Testis (tissue), 2 donors: ENCODE measurements at regions not wholly inside any gene's neighbourhood (a gene's known extent, or its start where the extent isn't known, plus 50 kb on each side); places are given as distances from the start of the nearest gene placed in this dataset.

ENCODE experiments used
- POLR2A ChIP-seq: fragments of 450-650 bp; IDR thresholded peaks from one replicate; pipeline ENCODE4 v1.6.1; 2017; ENCODE audit warnings: antibody characterized with exemption, mild to moderate bottlenecking, moderate library complexity
- TF ChIP-seq, protein P1 (sequence below), 3 experiments: fragments of 450-650 bp in 2 of 3; fragments of 200-600 bp in 1 of 3; sonication (generic) in 1 of 3; IDR thresholded peaks; one replicate each; pipeline ENCODE4 v1.5.1; 2016 to 2019; ENCODE audit warnings: antibody characterized with exemption in 3 of 3, mild to moderate bottlenecking in 2 of 3, moderate library complexity in 1 of 3

DNA sequence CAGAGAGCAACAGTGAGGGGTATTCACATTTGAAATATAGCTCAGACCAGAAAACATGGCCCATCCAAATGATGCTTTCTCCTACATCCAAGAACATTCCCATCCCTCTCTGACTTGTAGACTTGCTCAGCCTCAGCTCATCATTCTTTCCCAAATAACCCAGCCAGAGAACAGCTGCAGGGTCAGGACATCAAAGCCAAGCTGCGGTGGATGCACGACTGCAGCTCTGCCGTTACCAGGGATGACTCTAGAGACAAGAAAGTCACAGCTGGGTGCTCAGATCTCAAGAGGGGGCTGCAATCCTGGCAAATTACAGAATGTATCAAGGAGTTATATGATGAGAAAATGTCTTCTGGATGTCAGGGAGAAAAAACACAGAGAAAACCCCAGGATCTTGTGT is 944.3 kb downstream of the NTRK3 start:
- TF ChIP-seq, protein P1, sequence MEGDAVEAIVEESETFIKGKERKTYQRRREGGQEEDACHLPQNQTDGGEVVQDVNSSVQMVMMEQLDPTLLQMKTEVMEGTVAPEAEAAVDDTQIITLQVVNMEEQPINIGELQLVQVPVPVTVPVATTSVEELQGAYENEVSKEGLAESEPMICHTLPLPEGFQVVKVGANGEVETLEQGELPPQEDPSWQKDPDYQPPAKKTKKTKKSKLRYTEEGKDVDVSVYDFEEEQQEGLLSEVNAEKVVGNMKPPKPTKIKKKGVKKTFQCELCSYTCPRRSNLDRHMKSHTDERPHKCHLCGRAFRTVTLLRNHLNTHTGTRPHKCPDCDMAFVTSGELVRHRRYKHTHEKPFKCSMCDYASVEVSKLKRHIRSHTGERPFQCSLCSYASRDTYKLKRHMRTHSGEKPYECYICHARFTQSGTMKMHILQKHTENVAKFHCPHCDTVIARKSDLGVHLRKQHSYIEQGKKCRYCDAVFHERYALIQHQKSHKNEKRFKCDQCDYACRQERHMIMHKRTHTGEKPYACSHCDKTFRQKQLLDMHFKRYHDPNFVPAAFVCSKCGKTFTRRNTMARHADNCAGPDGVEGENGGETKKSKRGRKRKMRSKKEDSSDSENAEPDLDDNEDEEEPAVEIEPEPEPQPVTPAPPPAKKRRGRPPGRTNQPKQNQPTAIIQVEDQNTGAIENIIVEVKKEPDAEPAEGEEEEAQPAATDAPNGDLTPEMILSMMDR (IDR thresholded peaks at IDR 0.05): no peak
- no peak for TF ChIP-seq POLR2A
